Astrocyte (in vitro differentiated cells and primary cell): ENCODE measurements at regions not wholly inside any gene's neighbourhood (a gene's known extent, or its start where the extent isn't known, plus 50 kb on each side); places are given as distances from the start of the nearest gene placed in this dataset.

Source experiments
- DNase-seq: peaks from one replicate; pipeline ENCODE4 v3.0.0-alpha.2; 2010; ENCODE audit warnings: low read depth
- FAIRE-seq: peaks from 2 replicates; lab custom pipeline; 2011; peaks lifted over from hg19 to GRCh38; lab: Jason Lieb, UNC
- H2AFZ ChIP-seq: 2 replicates; pipeline ENCODE4 v1.6.0; 2012; ENCODE audit warnings: low read depth, low read length, inconsistent platforms
- H3K27ac ChIP-seq: 2 replicates; pipeline ENCODE4 v1.5.1; 2011; ENCODE audit warnings: low read depth, low read length, inconsistent platforms
- H3K27me3 ChIP-seq: 2 replicates; pipeline ENCODE4 v1.6.0; 2011; ENCODE audit warnings: low read length, inconsistent platforms; ENCODE audit not compliant: insufficient read depth
- H3K36me3 ChIP-seq: 2 replicates; pipeline ENCODE4 v1.5.1; 2011; ENCODE audit warnings: low read length, inconsistent platforms; ENCODE audit not compliant: insufficient read depth
- H3K4me1 ChIP-seq: 2 replicates; pipeline ENCODE4 v1.5.1; 2011; ENCODE audit warnings: low read length, inconsistent platforms; ENCODE audit not compliant: insufficient read depth
- H3K4me2 ChIP-seq: 2 replicates; pipeline ENCODE4 v1.6.0; 2012; ENCODE audit warnings: low read length, inconsistent platforms
- H3K4me3 ChIP-seq: 2 replicates; pipeline ENCODE4 v1.5.1; 2011; ENCODE audit warnings: low read depth, mild to moderate bottlenecking, low read length, inconsistent platforms; ENCODE audit not compliant: insufficient read depth
- H3K79me2 ChIP-seq: 2 replicates; pipeline ENCODE4 v1.6.0; 2012; ENCODE audit warnings: mild to moderate bottlenecking, low read length, inconsistent platforms; ENCODE audit not compliant: insufficient read depth
- H3K9ac ChIP-seq: 2 replicates; pipeline ENCODE4 v1.6.0; 2012; ENCODE audit warnings: mild to moderate bottlenecking, low read length, inconsistent platforms
- H3K9me3 ChIP-seq: 2 replicates; pipeline ENCODE4 v1.5.1; 2012; ENCODE audit warnings: low read depth, mild to moderate bottlenecking, low read length, inconsistent platforms; ENCODE audit not compliant: insufficient read depth
- H4K20me1 ChIP-seq: 2 replicates; pipeline ENCODE4 v1.6.0; 2012; ENCODE audit warnings: low read length, inconsistent platforms; ENCODE audit not compliant: insufficient read depth
- H3K27ac Mint-ChIP-seq: one replicate; pipeline ENCODE4 v1.8.0; 2021; ENCODE audit warnings: mild to moderate bottlenecking, mixed read lengths; ENCODE audit not compliant: unreplicated experiment
- H3K27me3 Mint-ChIP-seq: one replicate; pipeline ENCODE4 v1.8.0; 2021; ENCODE audit warnings: low read depth, mixed read lengths; ENCODE audit not compliant: unreplicated experiment
- H3K36me3 Mint-ChIP-seq: one replicate; pipeline ENCODE4 v1.8.0; 2021; ENCODE audit warnings: low read depth, mixed read lengths; ENCODE audit not compliant: unreplicated experiment
- H3K4me1 Mint-ChIP-seq: one replicate; pipeline ENCODE4 v1.8.0; 2021; ENCODE audit warnings: low read depth, mixed read lengths; ENCODE audit not compliant: unreplicated experiment
- H3K4me3 Mint-ChIP-seq: one replicate; pipeline ENCODE4 v1.8.0; 2021; ENCODE audit warnings: mild to moderate bottlenecking, moderate library complexity, mixed read lengths; ENCODE audit not compliant: unreplicated experiment
- H3K9me3 Mint-ChIP-seq: one replicate; pipeline ENCODE4 v1.8.0; 2021; ENCODE audit warnings: mild to moderate bottlenecking, mixed read lengths; ENCODE audit not compliant: unreplicated experiment
- EZH2 ChIP-seq: IDR thresholded peaks from 2 replicates; pipeline ENCODE4 v1.6.1; 2012; ENCODE audit warnings: mild to moderate bottlenecking, low read length, inconsistent platforms; ENCODE audit not compliant: insufficient read depth
- TF ChIP-seq, protein P1 (sequence below): IDR thresholded peaks from 2 replicates; pipeline ENCODE4 v1.5.1; 2011; ENCODE audit warnings: low read depth, mild to moderate bottlenecking, inconsistent platforms, low read length, moderate library complexity; ENCODE audit not compliant: insufficient read depth

- H2AFZ ChIP-seq, result no peak overlapping the region
- Mint-ChIP-seq H3K4me3 (no peak overlapping the region), H3K36me3 (no peaks in the 10 kb centered on the region), H3K27me3 (no peaks in the 10 kb centered on the region), H3K9me3 (no peaks in the 10 kb centered on the region), H3K4me1 (no peaks in the 10 kb centered on the region), H3K27ac (no peak overlapping the region)
- TF ChIP-seq, protein P1, sequence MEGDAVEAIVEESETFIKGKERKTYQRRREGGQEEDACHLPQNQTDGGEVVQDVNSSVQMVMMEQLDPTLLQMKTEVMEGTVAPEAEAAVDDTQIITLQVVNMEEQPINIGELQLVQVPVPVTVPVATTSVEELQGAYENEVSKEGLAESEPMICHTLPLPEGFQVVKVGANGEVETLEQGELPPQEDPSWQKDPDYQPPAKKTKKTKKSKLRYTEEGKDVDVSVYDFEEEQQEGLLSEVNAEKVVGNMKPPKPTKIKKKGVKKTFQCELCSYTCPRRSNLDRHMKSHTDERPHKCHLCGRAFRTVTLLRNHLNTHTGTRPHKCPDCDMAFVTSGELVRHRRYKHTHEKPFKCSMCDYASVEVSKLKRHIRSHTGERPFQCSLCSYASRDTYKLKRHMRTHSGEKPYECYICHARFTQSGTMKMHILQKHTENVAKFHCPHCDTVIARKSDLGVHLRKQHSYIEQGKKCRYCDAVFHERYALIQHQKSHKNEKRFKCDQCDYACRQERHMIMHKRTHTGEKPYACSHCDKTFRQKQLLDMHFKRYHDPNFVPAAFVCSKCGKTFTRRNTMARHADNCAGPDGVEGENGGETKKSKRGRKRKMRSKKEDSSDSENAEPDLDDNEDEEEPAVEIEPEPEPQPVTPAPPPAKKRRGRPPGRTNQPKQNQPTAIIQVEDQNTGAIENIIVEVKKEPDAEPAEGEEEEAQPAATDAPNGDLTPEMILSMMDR, result no peak
- TF ChIP-seq EZH2, result no peak
- H3K4me1 ChIP-seq, result no peaks in the 10 kb centered on the region
- no peaks in the 10 kb centered on the region for H3K27me3 ChIP-seq
- FAIRE-seq, result no peak
- no peak overlapping the region for H3K4me2 ChIP-seq
- no peaks in the 10 kb centered on the region for H3K79me2 ChIP-seq
- no peaks in the 10 kb centered on the region for H3K36me3 ChIP-seq
- H3K27ac ChIP-seq, result no peak overlapping the region
- H3K9ac ChIP-seq, result no peak overlapping the region
- no peak overlapping the region for H3K4me3 ChIP-seq
- no peaks in the 10 kb centered on the region for H3K9me3 ChIP-seq
- no peaks in the 10 kb centered on the region for H4K20me1 ChIP-seq
- DNase-seq, result peak; percentile 0
Observed at GRCh38 chr3:35120026-35120425, 519.3 kb upstream of the ARPP21 start.

- H3K27me3 ChIP-seq, result no peaks in the 10 kb centered on the region
- FAIRE-seq (no peak), DNase-seq (no peak)
- peaks cover 2% of the 10 kb centered on the region for H3K9me3 ChIP-seq
- H3K4me2 ChIP-seq, result no peak overlapping the region
- H3K79me2 ChIP-seq, result no peaks in the 10 kb centered on the region
- no peak overlapping the region for H3K4me3 ChIP-seq
- H3K9ac ChIP-seq, result no peak overlapping the region
- TF ChIP-seq EZH2, result no peak
- TF ChIP-seq, protein P1, result no peak
- Mint-ChIP-seq H3K27ac (no peak overlapping the region), H3K36me3 (no peaks in the 10 kb centered on the region), H3K27me3 (no peaks in the 10 kb centered on the region), H3K9me3 (no peaks in the 10 kb centered on the region), H3K4me3 (no peak overlapping the region), H3K4me1 (no peaks in the 10 kb centered on the region)
- no peaks in the 10 kb centered on the region for H4K20me1 ChIP-seq
- no peak overlapping the region for H3K27ac ChIP-seq
- no peak overlapping the region for H2AFZ ChIP-seq
- no peaks in the 10 kb centered on the region for H3K36me3 ChIP-seq
- no peaks in the 10 kb centered on the region for H3K4me1 ChIP-seq
Observed at GRCh38 chr3:35137612-35138011, 501.7 kb upstream of the ARPP21 start.

GRCh38 chr3:35141406-35141805 is 497.9 kb upstream of the ARPP21 start:
- Histone ChIP-seq H3K4me2 (no peak overlapping the region), H3K9me3 (peaks cover 2% of the 10 kb centered on the region), H2AFZ (no peak overlapping the region), H3K36me3 (no peaks in the 10 kb centered on the region), H3K27me3 (no peaks in the 10 kb centered on the region), H4K20me1 (no peaks in the 10 kb centered on the region), H3K27ac (no peak overlapping the region), H3K79me2 (no peaks in the 10 kb centered on the region), H3K4me1 (no peaks in the 10 kb centered on the region), H3K9ac (no peak overlapping the region), H3K4me3 (no peak overlapping the region)
- FAIRE-seq (no peak), DNase-seq (peak; percentile 14)
- no peak overlapping the region for H3K4me3 Mint-ChIP-seq
- H3K27ac Mint-ChIP-seq, result no peak overlapping the region
- H3K4me1 Mint-ChIP-seq, result no peaks in the 10 kb centered on the region
- H3K36me3 Mint-ChIP-seq, result no peaks in the 10 kb centered on the region
- H3K27me3 Mint-ChIP-seq, result no peaks in the 10 kb centered on the region
- peaks cover 4% of the 10 kb centered on the region for H3K9me3 Mint-ChIP-seq
- TF ChIP-seq EZH2, result no peak
- TF ChIP-seq, protein P1, result no peak
